ENCODE measurements at regions not wholly inside any gene's neighbourhood (a gene's known extent, or its start where the extent isn't known, plus 50 kb on each side); places are given as distances from the start of the nearest gene placed in this dataset.

DNA sequence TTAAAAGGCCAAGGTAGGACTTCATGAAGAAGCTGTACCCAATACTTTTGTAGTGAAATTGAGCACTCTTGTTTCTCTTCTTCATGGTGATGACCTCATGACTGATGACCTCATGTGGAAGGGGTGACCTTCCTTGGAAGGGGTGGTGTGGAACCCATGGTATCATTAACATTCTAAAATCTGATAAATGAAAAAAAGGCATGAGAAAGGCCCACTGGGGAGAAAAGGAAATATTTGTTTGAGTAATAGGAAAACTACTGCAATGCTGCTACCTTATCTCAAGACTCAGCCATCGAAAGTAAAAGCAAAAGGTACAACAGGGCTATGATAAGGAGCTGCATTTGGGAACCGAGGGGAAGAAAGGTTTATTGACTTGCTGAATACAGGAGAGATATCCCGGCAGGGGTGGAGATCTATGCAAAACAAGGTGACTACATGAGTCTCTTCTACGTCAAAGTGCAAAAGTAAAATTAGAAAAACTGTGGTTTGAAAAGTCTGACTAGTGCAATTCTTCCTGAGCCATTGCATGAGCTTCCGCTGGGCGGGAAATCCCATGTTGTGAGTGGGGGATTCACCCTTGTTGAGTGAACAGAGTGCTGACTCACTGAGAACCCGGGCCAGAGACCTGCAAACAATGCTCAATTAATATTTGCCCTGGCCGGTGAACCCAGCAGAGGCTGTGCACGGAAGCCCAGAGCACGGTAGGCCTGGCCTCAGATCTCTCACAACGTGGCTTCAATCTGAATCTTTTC, 138.9 kb upstream of the RFC3 start (continued):
- TF ChIP-seq, protein P1, sequence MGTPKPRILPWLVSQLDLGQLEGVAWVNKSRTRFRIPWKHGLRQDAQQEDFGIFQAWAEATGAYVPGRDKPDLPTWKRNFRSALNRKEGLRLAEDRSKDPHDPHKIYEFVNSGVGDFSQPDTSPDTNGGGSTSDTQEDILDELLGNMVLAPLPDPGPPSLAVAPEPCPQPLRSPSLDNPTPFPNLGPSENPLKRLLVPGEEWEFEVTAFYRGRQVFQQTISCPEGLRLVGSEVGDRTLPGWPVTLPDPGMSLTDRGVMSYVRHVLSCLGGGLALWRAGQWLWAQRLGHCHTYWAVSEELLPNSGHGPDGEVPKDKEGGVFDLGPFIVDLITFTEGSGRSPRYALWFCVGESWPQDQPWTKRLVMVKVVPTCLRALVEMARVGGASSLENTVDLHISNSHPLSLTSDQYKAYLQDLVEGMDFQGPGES (IDR thresholded peaks at IDR 0.05) = no peak
- TF ChIP-seq RCOR1 (conservative IDR thresholded peaks at IDR 0.05; ENCODE audit: low read depth, low read length) (no peak), EZH2 (IDR thresholded peaks at IDR 0.05; ENCODE audit: borderline replicate concordance, control insufficient read depth, low read depth, low read length) (no peak), NFYA (IDR thresholded peaks at IDR 0.05; ENCODE audit: borderline replicate concordance, low read depth, low read length) (no peak), ZNF384 (IDR thresholded peaks at IDR 0.05; ENCODE audit: borderline replicate concordance, low read depth, low read length) (no peak), BCL11A (IDR thresholded peaks at IDR 0.05; ENCODE audit: low read depth, low read length) (peak; percentile 81), EGR1 (IDR thresholded peaks at IDR 0.05; ENCODE audit: borderline replicate concordance in 1 of 2, low read depth in 2 of 2, low read length in 2 of 2) (no peak), ZBED1 (IDR thresholded peaks at IDR 0.05; ENCODE audit: borderline replicate concordance) (peak; percentile 77), MYC (IDR thresholded peaks at IDR 0.05; ENCODE audit: insufficient read depth, insufficient read length, insufficient replicate concordance, low read length, severe bottlenecking) (no peak)
- TF ChIP-seq, protein P2, sequence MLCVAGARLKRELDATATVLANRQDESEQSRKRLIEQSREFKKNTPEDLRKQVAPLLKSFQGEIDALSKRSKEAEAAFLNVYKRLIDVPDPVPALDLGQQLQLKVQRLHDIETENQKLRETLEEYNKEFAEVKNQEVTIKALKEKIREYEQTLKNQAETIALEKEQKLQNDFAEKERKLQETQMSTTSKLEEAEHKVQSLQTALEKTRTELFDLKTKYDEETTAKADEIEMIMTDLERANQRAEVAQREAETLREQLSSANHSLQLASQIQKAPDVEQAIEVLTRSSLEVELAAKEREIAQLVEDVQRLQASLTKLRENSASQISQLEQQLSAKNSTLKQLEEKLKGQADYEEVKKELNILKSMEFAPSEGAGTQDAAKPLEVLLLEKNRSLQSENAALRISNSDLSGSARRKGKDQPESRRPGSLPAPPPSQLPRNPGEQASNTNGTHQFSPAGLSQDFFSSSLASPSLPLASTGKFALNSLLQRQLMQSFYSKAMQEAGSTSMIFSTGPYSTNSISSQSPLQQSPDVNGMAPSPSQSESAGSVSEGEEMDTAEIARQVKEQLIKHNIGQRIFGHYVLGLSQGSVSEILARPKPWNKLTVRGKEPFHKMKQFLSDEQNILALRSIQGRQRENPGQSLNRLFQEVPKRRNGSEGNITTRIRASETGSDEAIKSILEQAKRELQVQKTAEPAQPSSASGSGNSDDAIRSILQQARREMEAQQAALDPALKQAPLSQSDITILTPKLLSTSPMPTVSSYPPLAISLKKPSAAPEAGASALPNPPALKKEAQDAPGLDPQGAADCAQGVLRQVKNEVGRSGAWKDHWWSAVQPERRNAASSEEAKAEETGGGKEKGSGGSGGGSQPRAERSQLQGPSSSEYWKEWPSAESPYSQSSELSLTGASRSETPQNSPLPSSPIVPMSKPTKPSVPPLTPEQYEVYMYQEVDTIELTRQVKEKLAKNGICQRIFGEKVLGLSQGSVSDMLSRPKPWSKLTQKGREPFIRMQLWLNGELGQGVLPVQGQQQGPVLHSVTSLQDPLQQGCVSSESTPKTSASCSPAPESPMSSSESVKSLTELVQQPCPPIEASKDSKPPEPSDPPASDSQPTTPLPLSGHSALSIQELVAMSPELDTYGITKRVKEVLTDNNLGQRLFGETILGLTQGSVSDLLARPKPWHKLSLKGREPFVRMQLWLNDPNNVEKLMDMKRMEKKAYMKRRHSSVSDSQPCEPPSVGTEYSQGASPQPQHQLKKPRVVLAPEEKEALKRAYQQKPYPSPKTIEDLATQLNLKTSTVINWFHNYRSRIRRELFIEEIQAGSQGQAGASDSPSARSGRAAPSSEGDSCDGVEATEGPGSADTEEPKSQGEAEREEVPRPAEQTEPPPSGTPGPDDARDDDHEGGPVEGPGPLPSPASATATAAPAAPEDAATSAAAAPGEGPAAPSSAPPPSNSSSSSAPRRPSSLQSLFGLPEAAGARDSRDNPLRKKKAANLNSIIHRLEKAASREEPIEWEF (IDR thresholded peaks at IDR 0.05; ENCODE audit: insufficient replicate concordance, low read depth, low read length) = no peak
- TF ChIP-seq, protein P3, sequence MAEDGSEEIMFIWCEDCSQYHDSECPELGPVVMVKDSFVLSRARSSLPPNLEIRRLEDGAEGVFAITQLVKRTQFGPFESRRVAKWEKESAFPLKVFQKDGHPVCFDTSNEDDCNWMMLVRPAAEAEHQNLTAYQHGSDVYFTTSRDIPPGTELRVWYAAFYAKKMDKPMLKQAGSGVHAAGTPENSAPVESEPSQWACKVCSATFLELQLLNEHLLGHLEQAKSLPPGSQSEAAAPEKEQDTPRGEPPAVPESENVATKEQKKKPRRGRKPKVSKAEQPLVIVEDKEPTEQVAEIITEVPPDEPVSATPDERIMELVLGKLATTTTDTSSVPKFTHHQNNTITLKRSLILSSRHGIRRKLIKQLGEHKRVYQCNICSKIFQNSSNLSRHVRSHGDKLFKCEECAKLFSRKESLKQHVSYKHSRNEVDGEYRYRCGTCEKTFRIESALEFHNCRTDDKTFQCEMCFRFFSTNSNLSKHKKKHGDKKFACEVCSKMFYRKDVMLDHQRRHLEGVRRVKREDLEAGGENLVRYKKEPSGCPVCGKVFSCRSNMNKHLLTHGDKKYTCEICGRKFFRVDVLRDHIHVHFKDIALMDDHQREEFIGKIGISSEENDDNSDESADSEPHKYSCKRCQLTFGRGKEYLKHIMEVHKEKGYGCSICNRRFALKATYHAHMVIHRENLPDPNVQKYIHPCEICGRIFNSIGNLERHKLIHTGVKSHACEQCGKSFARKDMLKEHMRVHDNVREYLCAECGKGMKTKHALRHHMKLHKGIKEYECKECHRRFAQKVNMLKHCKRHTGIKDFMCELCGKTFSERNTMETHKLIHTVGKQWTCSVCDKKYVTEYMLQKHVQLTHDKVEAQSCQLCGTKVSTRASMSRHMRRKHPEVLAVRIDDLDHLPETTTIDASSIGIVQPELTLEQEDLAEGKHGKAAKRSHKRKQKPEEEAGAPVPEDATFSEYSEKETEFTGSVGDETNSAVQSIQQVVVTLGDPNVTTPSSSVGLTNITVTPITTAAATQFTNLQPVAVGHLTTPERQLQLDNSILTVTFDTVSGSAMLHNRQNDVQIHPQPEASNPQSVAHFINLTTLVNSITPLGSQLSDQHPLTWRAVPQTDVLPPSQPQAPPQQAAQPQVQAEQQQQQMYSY (CRISPR knock-in tag; IDR thresholded peaks at IDR 0.05) = no peak
- TF ChIP-seq, protein P4, sequence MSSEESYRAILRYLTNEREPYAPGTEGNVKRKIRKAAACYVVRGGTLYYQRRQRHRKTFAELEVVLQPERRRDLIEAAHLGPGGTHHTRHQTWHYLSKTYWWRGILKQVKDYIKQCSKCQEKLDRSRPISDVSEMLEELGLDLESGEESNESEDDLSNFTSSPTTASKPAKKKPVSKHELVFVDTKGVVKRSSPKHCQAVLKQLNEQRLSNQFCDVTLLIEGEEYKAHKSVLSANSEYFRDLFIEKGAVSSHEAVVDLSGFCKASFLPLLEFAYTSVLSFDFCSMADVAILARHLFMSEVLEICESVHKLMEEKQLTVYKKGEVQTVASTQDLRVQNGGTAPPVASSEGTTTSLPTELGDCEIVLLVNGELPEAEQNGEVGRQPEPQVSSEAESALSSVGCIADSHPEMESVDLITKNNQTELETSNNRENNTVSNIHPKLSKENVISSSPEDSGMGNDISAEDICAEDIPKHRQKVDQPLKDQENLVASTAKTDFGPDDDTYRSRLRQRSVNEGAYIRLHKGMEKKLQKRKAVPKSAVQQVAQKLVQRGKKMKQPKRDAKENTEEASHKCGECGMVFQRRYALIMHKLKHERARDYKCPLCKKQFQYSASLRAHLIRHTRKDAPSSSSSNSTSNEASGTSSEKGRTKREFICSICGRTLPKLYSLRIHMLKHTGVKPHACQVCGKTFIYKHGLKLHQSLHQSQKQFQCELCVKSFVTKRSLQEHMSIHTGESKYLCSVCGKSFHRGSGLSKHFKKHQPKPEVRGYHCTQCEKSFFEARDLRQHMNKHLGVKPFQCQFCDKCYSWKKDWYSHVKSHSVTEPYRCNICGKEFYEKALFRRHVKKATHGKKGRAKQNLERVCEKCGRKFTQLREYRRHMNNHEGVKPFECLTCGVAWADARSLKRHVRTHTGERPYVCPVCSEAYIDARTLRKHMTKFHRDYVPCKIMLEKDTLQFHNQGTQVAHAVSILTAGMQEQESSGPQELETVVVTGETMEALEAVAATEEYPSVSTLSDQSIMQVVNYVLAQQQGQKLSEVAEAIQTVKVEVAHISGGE (CRISPR knock-in tag; IDR thresholded peaks at IDR 0.05) = no peak

Measured in GM12878 (cell line).